MCF 10A (cell line): ENCODE measurements at regions not wholly inside any gene's neighbourhood (a gene's known extent, or its start where the extent isn't known, plus 50 kb on each side); places are given as distances from the start of the nearest gene placed in this dataset.

Source experiments
- BruUV-seq: library from RNA; stranded (reverse); fragments of 400-500 nt; replicated peaks from 2 replicates; lab custom pipeline; 2021; lab: Mats Ljungman, UMichigan
- CTCF ChIA-PET: fragments of 300-600 bp; sonication (Branson Sonifier 250); formaldehyde crosslinking; extraction: SDS; loops from one replicate; lab custom pipeline; 2021; ENCODE audit warnings: antibody characterized with exemption, inconsistent platforms; lab: Yijun Ruan, JAX
- POLR2A ChIA-PET: fragments of 300-600, 350-650 bp; sonication (Branson Sonifier 250); formaldehyde crosslinking; extraction: SDS; loops from one replicate; lab custom pipeline; 2020; ENCODE audit warnings: antibody characterized with exemption, inconsistent platforms; lab: Yijun Ruan, JAX
- DNase-seq: peaks from one replicate; pipeline ENCODE4 v3.0.0-alpha.2; 2018; ENCODE audit not compliant: unreplicated experiment
- H3K27ac Mint-ChIP-seq: one replicate; pipeline ENCODE4 v1.8.0; 2022; ENCODE audit warnings: mild to moderate bottlenecking, low read depth, mixed read lengths; ENCODE audit not compliant: unreplicated experiment
- H3K27me3 Mint-ChIP-seq: one replicate; pipeline ENCODE4 v1.8.0; 2022; ENCODE audit warnings: mixed read lengths; ENCODE audit not compliant: insufficient read depth, unreplicated experiment
- H3K36me3 Mint-ChIP-seq: one replicate; pipeline ENCODE4 v1.8.0; 2022; ENCODE audit warnings: mild to moderate bottlenecking, moderate library complexity, mixed read lengths; ENCODE audit not compliant: insufficient read depth, unreplicated experiment
- H3K4me1 Mint-ChIP-seq: one replicate; pipeline ENCODE4 v1.8.0; 2022; ENCODE audit warnings: mixed read lengths; ENCODE audit not compliant: insufficient read depth, unreplicated experiment
- H3K4me3 Mint-ChIP-seq: one replicate; pipeline ENCODE4 v1.8.0; 2022; ENCODE audit warnings: mild to moderate bottlenecking, moderate library complexity, mixed read lengths; ENCODE audit not compliant: unreplicated experiment
- H3K9me3 Mint-ChIP-seq: one replicate; pipeline ENCODE4 v1.8.0; 2022; ENCODE audit warnings: mixed read lengths; ENCODE audit not compliant: unreplicated experiment
- CTCF ChIP-seq: fragments of 200-600 bp; IDR thresholded peaks from one replicate; pipeline ENCODE4 v1.8.0; 2022; ENCODE audit warnings: antibody characterized with exemption, mild to moderate bottlenecking; ENCODE audit not compliant: unreplicated experiment
- intact Hi-C: fragments of 100-400 bp; cut with micrococcal nuclease; formaldehyde crosslinking; loops from 2 replicates; pipeline ENCODE4 v1.14.1; 2022

GRCh38 chr1:58047265-58047858 is 499.2 kb downstream of the OMA1 start:
- DNase-seq, result peak; percentile 35
- ChIA-PET POLR2A (no interaction called here), CTCF (interaction anchor here (0.6 to 1.8 kb wide), 12 partner anchors 9 to 1382 kb away, joined by 3 to 7 read pairs (median 4); no protein-coding TSS in a partner anchor)
- intact Hi-C loops, result loop anchor here (1.0 kb wide), 1 partner anchor 1215 kb away; no protein-coding TSS in a partner anchor
- Mint-ChIP-seq H3K27me3 (no peaks in the 10 kb centered on the region), H3K9me3 (no peaks in the 10 kb centered on the region), H3K27ac (no peak overlapping the region), H3K4me1 (no peaks in the 10 kb centered on the region), H3K4me3 (no peak overlapping the region), H3K36me3 (no peaks in the 10 kb centered on the region)
- peak; percentile 71 for TF ChIP-seq CTCF
- BruUV-seq, result no TSS peak

GRCh38 chr1:58045094-58045705 is 501.3 kb downstream of the OMA1 start:
- Mint-ChIP-seq H3K9me3 (no peaks in the 10 kb centered on the region), H3K27me3 (no peaks in the 10 kb centered on the region), H3K4me3 (no peak overlapping the region), H3K36me3 (no peaks in the 10 kb centered on the region), H3K27ac (no peak overlapping the region), H3K4me1 (no peaks in the 10 kb centered on the region)
- CTCF ChIA-PET, result interaction anchor here (0.6 to 0.7 kb wide), 6 partner anchors 11 to 1217 kb away, joined by 3 to 5 read pairs (median 4); no protein-coding TSS in a partner anchor
- BruUV-seq, result no TSS peak
- DNase-seq, result no peak
- intact Hi-C loops, result no loop called here
- POLR2A ChIA-PET, result no interaction called here
- no peak for TF ChIP-seq CTCF

GRCh38 chr1:58041621-58042020 is 504.9 kb downstream of the OMA1 start:
- peaks cover 12% of the 10 kb centered on the region for H3K27me3 Mint-ChIP-seq
- DNase-seq, result peak; percentile 10
- H3K4me1 Mint-ChIP-seq, result no peaks in the 10 kb centered on the region
- ChIA-PET CTCF (interaction anchor here (0.6 kb wide), 1 partner anchor 28 kb away, joined by 4 read pairs; no protein-coding TSS in a partner anchor), POLR2A (no interaction called here)
- BruUV-seq, result no TSS peak
- intact Hi-C loops, result no loop called here
- no peak overlapping the region for H3K27ac Mint-ChIP-seq
- no peaks in the 10 kb centered on the region for H3K36me3 Mint-ChIP-seq
- no peaks in the 10 kb centered on the region for H3K9me3 Mint-ChIP-seq
- TF ChIP-seq CTCF, result no peak
- H3K4me3 Mint-ChIP-seq, result no peak overlapping the region

- Mint-ChIP-seq H3K9me3 (no peaks in the 10 kb centered on the region), H3K27me3 (peaks cover 14% of the 10 kb centered on the region), H3K4me3 (no peak overlapping the region), H3K27ac (no peak overlapping the region), H3K4me1 (no peaks in the 10 kb centered on the region), H3K36me3 (no peaks in the 10 kb centered on the region)
- no TSS peak for BruUV-seq
- POLR2A ChIA-PET, result no interaction called here
- no peak for TF ChIP-seq CTCF
- DNase-seq, result no peak
- intact Hi-C loops, result loop anchor here (5.0 kb wide), 1 partner anchor 201 kb away; no protein-coding TSS in a partner anchor
- CTCF ChIA-PET, result interaction anchor here (0.6 kb wide), 1 partner anchor 8 kb away, joined by 3 read pairs; no protein-coding TSS in a partner anchor
Measured at GRCh38 chr1:58038574-58038973, 508.0 kb downstream of the OMA1 start.
